Heart left ventricle (tissue), 13 donors: ENCODE measurements at regions not wholly inside any gene's neighbourhood (a gene's known extent, or its start where the extent isn't known, plus 50 kb on each side); places are given as distances from the start of the nearest gene placed in this dataset.

Source experiments
- CTCF ChIP-seq, 12 donors: fragments of 200-600 bp; sonication (generic) in 4 of 12; IDR thresholded peaks; one replicate each; pipeline versions ENCODE4 v1.5.0 to v1.8.0; 2018 to 2022; ENCODE audit warnings: antibody characterized with exemption in 12 of 12, mild to moderate bottlenecking in 5 of 12
- POLR2A ChIP-seq, 2 donors: fragments of 450-650 bp; IDR thresholded peaks; one replicate each; pipeline ENCODE4 v1.6.1; 2017; ENCODE audit warnings: antibody characterized with exemption in 2 of 2, mild to moderate bottlenecking in 2 of 2, moderate library complexity in 2 of 2
- donor health status: ischemic (EF 13 %, LVEDD 7.1; RV severe dilation, severe dysfunction).
- donor health status: DM: no; HTN: yes; CAD: no.
- donor health status: DM: no; HTN: no; CAD: no.
- donor health status: ischemic (EF 25% LVEDD 6.9; RV normal size, moderate dysfunction).
- donor health status: ischemic (EF 25% LVEDD 5.7; RV mildly dilated, moderate dysfunction).
- donor health status: ischemic (EF 35%, LVEDD 5.7; RV mildly dilated, moderate dysfunction).
- donor health status: nonischemic (EF 11% LVEDD 7.7; RV severe dilation, severe dysfunction).
- donor health status: DM: yes; HTN: yes; CAD: no.
- donor health status: PGD.
- donor health status: ischemic (EF 29% LVEDD 5.4; RV normal size, mild dysfunction).
- donor health status: nonischemic (EF 23%, LVEDD 6.1; RV moderate dilation, normal function).

GRCh38 chr3:95399585-95399984 is 1336.7 kb downstream of the NSUN3 start:
- TF ChIP-seq POLR2A (IDR thresholded peaks at IDR 0.05): no peak
- no peak for TF ChIP-seq CTCF (IDR thresholded peaks at IDR 0.05)
